GM20000 (cell line): ENCODE measurements at regions not wholly inside any gene's neighbourhood (a gene's known extent, or its start where the extent isn't known, plus 50 kb on each side); places are given as distances from the start of the nearest gene placed in this dataset.

Experiments
- DNase-seq: peaks from one replicate; pipeline ENCODE4 v3.0.0; 2012; ENCODE audit warnings: low spot score
- CTCF ChIP-seq: IDR thresholded peaks from 2 replicates; pipeline ENCODE4 v1.5.1; 2012; ENCODE audit warnings: mild to moderate bottlenecking, control low read depth; ENCODE audit errors: extremely low read depth, missing control alignments

GRCh38 chr2:236867441-236868260 is 218.0 kb upstream of the COPS8 start:
- TF ChIP-seq CTCF = no peak
- DNase-seq = no peak

DNA sequence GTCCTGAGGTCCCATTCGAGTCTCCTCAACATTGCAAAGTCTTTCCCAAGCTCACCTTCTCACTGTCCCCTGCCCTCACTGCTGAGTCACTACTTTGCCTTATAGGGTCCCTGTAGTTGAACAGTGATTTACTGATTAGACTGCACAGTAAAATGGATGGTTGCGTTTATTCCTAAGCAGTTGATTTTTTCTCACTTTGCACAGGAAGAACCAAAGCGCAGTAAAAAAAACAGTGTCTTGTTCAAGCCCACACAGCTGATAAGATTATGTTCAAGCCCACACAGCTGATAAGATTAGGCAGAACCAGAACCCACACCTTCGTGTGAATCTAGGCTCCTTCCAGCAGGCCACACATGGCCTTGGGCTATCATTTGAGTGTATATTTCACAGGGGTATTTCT is 215.3 kb upstream of the COPS8 start:
- DNase-seq = no peak
- TF ChIP-seq CTCF = no peak

GRCh38 chr2:236871500-236872001 is 214.1 kb upstream of the COPS8 start:
- DNase-seq = no peak
- no peak for TF ChIP-seq CTCF

- TF ChIP-seq CTCF = no peak
These were observed 213.7 kb upstream of the COPS8 start for GRCh38 chr2:236872015-236872414.

GRCh38 chr2:236872981-236873380 is 212.7 kb upstream of the COPS8 start:
- no peak for TF ChIP-seq CTCF
- no peak for DNase-seq

More at GRCh38 chr2:236872015-236872414, 213.7 kb upstream of the COPS8 start:
- no peak for DNase-seq

DNA sequence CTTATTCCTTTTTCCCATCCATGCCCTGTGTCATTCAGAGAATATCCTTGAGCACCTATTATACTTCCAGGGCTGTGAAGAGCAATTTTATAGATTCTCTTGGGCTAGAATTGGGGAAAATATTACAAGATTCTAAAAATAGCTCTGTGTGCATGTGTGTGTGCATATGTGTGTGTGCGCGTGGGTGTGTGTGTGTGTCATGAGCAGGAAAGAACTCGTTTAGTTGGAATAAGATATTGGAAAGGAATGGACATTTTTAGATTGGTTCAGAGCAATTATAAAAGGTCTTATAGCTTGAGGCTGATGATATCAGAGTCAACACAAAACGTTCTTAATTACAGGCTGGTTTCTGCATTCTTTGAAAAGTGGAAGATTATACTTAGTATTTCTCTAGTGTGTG is 212.1 kb upstream of the COPS8 start:
- no peak for DNase-seq
- TF ChIP-seq CTCF = no peak

DNA sequence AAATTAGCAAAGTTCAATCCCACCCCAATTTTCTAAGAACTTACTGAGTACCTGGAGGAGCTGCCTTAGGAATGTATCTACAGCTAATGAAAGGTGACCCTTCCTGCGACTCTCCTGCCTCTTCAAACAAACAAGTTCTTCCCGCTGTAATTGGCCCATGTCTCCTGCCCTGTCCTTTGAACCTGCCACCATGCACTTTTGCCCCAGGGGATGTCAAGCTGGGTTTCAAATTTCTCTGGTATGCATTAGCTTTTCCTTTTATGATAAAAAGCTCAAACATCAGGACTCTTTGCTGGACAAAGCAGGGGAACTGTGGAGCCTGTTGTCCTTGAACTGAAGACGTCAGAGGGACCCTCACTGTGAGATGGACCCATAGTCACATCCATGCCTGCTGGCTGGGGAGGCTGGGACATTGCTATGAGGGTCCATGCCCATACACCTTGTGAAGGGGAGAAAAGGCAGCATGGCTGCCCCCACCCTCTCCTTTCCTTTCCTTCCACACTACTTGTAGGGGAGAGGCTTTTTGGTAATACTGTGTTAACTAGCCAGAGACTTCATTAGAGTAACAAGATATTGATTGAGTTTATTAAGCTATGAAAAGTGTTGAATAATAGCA is 210.7 kb upstream of the COPS8 start:
- no peak for DNase-seq

More for the DNA sequence above, 210.7 kb upstream of the COPS8 start:
- TF ChIP-seq CTCF = no peak
